Activated CD4-positive, CD25-positive, alpha-beta regulatory T cell treated with anti-CD3 and anti-CD28 coated beads, Interleukin-2, amount 50 U/mL, for 16 hours (primary cell): ENCODE measurements at regions not wholly inside any gene's neighbourhood (a gene's known extent, or its start where the extent isn't known, plus 50 kb on each side); places are given as distances from the start of the nearest gene placed in this dataset.

ENCODE experiments used
- DNase-seq: peaks from one replicate; pipeline ENCODE4 v3.0.0-alpha.2; 2020; ENCODE audit warnings: low read depth, low spot score

DNA sequence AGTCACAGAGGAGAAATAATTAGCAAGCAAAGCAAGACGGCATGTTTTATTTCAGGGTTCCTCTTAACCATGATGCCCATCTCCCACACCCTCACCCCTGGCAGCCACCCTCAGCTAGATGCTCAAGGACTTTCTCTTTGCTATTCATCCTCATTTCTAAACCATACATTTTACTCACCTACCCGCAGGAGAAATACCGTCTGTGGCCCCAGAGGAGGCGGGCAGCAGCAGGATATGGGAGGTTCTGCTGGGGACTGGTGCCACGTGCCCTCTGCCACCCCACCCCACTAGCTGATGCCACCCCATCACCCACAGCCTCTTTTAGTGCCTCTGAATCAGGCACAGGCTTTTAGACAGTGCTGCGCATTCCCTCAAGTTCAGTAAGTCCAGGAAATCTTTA, 168.7 kb upstream of the ITGB1 start:
- no peak for DNase-seq

DNA sequence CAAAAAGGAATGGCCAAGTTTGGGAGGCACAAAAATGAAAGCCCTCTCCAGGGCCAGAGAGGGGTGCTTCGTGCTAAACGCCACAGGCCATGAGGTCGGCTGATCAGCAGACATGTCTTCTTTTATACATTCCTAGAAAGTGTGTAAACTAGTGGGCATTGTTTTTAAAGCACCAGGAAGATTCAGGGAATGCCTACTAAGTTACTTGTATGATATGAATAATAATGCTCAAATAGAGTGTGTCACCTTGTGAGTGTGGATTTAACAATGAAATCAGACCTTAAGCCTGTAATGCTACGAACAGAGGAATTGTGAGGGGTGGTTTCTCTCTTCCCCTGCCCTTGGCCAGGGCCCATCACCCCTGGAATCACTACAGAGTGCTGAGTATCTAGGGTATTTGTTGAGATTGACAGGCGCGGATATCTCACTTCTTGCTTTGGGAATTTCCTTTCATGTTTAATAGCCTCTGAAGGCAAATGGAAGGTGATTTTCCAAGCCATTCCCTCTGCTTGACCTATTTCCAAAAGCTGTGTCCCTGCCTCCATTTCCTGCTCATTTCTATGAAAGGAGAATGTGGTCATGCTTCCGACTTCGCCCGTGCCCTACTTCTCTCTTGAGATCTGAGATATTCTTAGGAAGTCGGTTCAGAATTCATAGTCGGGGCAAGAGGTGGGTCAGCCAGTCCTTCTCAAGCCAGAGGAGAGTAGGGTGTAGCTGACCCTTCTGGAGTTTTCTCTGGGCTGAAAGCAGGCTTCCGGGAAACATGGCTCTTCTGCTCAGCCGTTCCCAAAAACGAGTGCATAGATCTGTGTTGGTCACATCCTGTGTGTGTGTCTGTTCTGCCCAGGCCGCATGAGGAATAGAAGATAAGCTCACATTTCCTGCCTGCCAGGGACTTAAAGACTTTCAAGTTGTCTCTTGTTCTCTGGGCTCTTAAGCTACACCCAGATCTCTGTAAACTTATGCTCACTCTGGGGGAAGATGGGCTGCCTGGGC, 167.8 kb upstream of the ITGB1 start:
- DNase-seq, result no peak

DNA sequence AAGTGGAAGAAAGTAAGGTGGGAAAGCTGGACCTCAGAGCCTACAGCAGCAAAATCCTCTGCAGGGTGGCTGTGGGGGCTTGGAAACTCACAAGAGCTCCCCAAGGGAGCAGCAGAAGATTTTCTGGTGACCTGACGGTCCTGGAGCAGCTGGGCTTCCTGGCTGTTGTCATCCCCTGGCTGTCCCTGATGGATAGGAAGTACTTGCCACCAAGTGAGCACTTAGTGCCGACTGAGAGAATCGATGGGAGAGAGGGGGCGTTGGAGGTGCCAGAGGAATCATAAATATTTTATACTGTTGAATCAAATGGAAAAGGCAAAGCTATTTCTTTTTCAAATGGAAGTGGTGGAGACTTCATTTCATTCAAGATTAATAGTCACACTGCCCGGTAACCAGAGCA, 167.1 kb upstream of the ITGB1 start:
- no peak for DNase-seq

DNA sequence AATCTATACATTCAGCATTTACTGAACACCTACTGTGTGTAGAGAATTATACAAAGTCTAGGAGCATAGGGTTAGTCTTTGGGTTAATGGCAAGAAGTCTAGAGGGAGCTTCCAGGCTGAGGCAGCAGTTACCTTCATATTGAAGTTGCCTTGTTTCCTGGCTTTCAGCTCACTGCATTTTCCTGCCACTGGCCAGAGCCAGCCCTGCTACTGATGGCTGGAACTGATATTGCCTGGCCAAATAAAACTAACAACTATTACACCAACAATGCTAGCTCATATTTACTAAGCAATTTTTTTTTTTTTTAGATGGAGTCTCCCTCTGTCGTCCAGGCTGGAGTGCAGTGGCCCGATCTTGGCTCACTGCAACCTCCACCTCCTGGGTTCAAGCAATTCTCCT, 165.7 kb upstream of the ITGB1 start:
- DNase-seq, result no peak

DNA sequence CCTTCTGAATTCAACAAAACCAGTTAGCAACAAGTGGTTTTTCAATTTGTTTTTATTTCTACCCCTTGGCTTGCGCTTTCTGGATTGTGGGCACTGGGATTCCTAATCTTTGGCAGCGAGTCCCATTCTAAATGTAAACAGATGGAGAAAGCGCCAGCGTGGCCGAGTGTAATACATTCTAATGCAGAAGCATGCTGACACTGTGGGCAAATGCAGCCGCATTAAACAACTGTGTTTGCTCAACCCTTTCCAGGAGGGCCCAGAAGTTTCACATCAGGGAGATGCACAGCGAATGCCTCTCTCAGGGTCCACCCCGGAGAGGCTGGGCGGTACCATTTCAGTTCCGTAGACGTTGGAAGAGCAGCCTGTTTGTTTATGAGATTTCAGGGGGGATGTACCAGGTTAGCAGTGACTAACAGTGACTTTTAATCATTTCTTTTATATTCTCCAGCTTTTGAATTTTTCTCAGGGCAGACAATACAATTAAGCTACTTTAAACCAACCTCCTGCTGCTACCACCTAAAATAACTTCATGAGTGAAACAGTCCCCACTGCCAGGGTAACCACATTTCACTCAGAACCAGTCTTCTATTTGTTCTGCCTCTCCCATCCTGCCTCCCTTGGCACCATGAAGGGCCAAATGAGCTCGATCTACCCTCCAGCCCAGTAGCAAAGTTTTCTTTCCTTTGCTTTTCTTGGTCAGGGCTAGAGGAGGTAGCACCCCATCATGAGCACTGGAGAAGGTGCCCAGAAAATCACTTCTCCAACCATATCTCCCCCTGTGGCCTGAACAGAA, 164.2 kb upstream of the ITGB1 start:
- DNase-seq, result no peak

DNA sequence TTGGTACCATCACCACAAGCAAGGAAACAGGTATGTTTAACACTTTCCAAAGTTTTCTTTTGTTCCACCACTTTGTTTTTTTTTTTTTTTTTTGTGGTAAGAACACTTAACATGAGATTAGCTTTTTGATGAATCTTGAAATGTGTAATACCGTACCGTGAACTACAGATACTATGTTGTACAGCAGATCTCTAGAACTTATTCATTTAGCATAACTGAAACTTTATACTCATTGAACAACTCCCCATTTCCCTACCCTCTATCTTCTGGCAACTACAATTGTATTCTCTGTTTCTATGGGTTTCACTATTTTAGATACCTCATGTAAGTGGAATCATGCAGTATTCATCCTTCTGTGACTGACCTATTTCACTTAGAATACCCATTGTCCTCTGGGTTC, 162.7 kb upstream of the ITGB1 start:
- no peak for DNase-seq

DNA sequence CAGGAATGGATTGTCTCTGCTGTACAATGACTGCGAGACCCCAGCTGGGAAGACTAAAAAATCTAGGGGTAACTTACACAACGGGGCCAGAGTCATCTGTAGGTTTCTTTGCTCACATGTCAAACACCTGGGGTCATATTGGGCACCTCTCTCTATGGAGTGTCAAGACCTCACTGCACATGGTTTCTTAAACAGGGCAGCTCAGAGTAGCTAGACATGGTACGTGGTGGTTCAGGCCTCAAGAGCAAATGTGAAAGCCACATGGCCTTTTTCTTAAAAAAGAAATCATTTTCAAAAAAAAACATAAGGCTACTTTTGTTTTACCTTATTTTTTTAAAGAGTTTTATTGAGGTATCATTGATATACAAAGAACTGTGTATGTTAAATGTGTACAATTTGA, 162.2 kb upstream of the ITGB1 start:
- DNase-seq, result no peak

DNA sequence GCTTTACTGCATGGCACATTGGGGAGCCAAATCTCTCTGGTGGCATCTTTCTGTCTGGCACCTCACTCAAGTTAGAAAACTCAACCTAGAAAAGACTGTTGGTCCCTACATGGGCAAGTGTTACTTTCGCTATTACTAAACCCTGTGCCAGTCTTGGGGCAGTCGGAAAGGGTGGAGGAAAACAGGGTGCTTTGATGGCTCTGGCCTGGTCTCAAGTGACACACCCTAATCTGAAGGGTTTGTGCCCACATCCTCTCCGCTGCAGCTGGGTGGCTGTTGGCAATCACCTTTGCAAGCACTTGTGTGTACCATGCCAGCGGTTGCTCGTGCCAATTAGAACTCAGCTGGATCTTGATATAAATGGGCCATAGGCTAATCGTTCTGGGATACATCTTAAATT, 159.8 kb upstream of the ITGB1 start:
- DNase-seq, result peak; percentile 40

DNA sequence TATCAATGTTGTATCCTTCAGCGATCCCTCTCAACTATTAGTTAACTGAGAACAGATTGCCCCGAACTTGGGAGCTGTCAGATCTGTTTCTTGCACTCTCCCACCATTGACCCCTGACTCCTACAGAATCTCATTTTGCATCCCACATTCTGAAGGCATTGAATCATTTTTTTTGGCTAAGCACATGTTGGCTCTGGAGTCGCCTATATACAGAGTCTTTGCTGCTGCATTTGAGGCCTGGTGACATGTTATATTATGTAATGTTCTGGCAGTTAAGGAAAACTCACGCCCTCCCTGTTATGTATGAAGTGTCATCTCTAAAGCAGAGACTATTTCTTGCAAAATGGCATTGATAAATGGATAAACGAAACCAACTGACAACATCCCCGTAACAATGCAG, 159.2 kb upstream of the ITGB1 start:
- DNase-seq, result no peak

DNA sequence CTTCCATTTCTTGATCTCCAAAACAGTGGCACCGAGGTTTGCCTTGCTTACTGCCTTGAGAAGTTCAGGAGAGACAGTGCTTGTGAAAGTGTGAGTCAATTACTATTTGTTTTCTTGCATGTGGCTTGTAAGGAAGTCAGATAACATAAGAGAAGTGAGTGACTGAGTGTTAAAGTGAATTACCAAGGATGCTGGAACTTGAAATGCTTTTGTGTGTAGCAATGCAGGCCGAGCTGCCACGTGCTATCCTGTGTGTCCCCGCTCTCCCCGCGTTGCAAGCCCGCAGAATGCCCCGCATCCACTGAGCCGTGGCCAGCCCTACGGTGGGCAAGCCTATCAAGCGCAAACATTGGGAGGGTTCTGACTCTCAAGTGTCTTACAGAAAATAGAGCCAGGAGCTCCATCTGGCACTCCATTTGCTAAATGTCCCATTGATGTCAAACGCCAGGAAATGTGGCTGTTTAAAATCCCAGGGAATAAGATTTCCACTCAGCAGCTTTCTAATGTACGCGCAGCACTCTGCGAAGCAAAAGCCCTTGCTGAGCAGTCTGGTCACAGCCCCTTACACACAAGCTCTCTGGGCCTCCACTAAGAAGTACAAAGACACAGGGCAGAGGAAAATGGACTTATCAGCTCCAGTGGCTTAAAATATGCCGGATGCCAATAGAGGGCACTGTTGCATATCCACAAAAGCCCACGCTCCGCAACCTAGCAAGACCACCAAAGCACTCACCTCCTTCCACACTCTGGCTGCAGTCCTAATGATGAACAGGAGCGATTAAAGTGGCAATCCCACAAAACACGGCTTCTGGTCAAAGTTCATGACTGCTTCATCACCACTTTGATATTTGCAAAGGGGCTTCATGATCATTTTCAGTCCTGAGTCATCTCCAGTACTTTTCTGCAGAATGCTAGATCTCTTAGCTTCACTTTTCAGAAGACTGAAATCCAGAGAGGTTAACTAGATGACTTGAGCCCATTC, 158.0 kb upstream of the ITGB1 start:
- DNase-seq, result no peak

DNA sequence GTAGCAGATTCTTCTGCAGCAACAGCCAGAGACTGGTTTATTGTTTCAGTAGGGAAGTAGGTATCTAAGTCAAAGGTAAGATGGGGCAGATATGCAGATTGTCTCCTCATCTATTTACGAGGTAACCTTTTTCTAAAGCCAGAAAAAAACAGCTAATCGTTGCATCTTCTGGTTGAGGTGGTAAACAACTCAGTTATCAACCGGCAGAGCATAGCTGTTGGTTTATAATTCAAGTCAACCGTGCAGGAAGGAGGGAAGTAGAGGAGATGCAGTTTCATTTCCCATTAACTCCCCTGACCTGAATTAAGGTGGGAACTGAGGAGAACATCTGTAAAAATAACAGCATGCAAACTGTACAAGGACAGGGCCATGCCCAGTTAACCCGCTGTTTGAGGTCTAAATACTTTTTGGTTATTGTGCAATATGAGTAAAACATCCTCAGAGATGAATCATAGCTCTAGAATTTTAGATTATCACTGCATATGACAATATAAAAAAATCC, 156.5 kb upstream of the ITGB1 start:
- no peak for DNase-seq

DNA sequence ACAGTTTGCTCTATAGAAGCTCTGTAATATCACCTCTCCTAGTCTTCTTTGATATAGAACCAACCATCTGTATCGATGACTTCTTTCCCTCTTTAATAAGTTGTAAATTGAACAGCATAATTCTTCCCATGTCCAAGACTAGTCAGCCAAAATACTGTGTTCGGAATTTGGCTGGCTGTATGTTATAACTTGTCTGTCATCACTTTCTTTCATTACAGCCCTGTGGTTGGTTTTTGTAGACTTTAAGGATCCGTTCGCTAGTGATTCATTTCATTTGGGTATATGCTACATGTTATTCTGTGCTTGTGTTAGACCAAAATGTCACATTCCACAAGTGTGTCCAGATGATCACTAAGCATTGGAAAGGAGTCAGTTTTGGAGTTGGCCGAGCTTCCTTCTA, 155.4 kb upstream of the ITGB1 start:
- no peak for DNase-seq

DNA sequence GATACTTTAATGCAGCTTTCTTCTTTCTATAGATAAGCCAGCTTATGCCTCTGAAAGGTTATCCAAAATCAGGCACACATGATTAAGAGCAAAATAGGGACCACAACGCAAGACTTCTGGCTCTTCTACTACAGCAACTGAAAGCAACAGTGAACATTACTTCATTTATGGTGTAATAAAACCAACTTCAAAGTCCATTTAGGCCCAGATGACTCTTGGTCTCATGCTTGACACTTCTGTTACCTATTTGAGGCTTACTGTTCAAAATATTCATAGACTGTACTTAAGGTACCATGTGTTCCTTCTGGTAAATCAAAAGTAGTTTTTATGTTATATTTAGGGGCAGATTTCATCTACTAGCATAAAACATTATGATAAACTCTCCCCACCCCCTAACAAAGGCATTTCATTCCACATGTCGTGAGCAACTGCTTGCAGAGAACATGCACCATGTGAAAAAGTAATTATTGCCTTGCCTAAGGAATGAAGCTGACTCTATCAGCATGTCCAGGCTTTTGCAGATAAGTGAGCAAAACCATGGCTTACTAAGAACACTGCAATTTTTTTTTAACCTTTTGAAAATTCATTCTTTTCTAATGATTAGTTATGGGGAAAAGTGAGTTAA, 154.9 kb upstream of the ITGB1 start:
- no peak for DNase-seq

DNA sequence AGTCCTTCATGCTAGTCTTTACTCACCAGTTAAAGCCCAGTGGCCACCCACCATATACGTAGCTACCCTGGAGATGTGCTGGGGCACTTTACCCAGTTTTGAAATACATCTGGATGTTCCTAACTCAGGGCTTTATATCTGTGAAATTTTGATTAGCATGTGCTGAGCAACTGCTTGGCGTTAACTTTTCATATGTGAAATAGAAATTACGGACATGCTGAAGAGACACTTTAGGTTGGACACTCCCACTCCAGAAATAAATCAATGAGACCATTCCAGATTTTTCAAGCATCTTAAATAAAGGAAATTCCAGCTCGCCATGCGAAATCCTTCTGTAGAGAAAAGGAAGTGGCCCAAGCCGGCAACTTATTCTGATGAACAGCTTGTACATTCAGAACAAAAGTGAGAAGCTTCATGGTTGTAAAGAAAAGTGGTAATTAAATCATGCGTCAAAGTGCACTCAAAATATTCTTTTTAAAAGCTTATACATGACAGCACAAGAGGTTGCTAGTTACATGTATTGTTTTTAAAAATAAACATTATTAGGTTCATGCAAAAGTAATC, 153.5 kb upstream of the ITGB1 start:
- DNase-seq, result no peak

DNA sequence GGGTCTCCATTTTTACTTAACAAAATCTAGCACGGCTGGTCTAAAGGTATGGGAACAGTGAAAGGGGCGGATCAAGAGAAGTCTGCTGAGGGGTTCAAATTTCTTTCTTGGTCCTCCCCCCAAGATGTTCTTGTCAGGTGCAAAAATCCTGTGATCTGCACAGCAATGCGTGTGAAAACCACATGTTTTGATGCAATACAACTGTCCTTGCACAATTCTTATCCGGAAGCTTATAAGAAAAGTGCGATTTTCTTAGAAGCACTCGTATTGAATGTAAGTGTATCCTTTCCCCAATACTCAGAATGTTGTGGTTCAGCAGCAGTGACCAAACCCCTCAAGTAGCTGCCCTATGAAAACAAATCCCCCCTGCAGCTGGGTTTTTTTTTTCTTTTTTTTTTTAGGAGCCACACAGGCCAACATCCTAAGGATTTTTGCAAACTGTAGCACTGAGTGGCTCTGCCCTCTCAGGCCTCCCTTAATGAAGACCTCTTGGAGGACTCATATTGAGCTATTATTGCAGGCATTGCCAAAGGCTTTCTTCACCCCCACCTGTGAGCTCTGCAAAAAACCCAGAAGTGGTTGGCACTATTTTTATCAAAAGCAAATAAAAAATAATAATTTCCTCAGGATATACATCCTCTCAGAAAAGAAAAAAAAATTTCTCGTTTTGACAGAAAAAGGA, 151.9 kb upstream of the ITGB1 start:
- no peak for DNase-seq

DNA sequence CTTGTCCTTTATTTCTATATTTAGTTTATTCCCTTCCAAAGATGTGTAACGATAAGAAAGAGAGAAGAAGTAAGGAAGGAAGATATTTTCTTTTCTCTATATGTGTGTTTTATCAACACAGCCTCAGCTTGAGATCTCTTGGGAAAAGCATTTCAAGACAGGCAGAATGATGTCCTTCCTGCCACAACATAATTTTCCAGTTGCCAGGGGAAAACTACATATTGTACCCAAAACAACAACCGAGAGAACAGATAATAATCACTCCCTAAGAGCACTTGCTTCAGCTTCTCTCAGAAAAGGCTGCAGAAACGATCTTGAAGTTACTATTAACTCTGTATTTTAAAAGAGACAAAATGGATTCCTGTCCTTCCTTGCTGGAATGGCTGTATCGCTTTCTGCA, 151.4 kb upstream of the ITGB1 start:
- DNase-seq, result no peak

DNA sequence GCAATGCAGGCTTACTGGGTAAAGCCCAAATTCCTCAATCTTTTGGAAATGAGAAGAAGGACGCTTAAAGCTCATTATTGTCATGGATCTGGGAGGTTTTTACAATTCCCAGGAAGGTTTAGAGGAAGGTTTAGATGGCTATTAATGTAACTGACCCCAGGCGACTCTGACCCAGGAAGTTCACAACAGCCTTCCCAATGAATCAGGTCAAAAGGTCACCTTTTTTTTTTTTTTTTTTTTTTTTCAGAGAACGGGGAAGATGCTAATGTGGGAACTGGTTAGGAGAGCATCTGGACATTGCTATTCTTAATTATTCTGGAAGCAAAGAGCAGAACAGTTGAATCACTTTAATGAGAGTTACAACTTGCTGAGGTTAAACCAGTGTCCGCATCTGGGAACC, 149.9 kb upstream of the ITGB1 start:
- DNase-seq, result no peak

DNA sequence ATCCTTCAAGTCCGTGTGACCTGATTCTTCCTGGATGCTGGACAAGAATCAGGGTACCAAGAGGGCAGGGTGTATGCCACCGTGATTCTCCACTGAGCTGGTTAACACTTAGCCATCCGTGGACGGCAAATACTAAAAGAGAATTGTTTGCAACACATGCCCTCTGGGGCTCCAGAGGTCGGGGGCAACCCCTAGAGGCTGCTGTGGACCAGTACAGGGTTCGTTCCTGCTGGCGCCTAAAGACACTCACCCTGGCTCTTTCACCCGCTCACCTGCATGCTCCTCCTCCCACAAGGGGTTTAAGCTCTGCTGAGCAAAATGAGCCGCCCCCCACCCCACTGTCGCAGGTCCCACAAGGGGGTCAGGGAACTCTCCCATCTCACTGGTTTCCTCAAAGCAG, 148.7 kb upstream of the ITGB1 start:
- DNase-seq, result no peak

DNA sequence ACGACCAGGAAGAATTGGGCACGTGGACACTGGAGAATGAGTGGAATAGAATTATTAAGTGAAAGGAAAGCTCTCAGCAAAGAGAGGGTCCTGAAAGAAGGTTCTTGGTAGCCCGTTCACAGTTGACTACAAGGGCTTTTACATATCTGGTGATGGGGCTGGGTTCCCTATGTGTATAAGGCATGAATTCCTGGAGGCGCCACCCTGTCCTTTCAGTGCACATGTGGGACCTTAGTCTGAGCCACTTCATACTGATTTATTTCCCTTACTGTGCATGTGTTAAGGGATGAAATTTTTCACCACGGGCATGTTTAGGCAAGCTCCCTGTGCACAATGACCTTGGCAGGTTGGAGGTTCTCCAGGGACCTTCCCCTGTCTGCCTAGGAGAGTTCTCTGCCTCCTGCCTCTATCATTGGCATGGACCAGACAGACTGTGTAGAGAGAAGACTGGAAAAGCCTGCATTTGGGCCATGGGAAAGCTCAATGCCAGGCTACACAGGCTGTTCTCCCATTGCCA, 145.9 kb upstream of the ITGB1 start:
- no peak for DNase-seq

DNA sequence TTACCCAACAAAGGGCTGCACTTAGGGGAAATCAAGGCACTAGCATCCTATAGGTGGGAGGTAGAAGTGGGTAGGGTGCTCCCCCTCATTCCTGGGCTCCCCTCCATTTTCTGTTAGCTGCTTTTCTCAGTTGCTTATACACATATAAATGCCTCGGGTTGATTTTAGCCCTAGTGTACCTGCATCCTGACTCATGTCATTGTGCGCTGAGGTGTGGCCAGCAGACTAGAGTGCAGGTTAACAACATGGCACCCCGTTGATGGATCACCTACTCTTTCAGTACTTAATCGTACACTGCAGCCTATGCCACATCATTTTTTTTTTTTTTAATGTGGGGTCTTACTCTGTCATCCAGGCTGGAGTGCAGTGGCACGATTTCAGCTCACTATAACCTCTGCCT, 144.0 kb upstream of the ITGB1 start:
- DNase-seq, result no peak
